ENCODE measurements at regions not wholly inside any gene's neighbourhood (a gene's known extent, or its start where the extent isn't known, plus 50 kb on each side); places are given as distances from the start of the nearest gene placed in this dataset.

DNA sequence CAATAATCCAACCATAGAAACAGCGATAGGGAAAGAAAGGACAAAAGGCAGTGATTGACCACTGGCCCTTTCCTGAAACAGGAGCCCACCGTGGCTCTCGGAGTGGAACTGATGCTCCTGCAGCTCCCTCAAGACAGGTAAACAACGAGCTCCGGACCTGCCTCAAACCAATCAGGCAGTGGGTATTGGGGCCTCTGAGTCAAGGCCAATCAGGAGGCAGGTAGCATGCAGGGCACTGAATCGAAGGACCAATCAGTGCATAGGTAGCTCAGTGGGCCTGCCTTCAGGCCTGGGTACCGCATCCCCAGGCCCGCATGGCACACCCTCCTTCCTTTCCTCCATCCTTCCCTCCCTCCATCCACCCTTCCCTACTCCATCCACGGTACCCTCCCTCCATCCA lies 425.1 kb upstream of the MGMT start:
- H3K27me3 ChIP-seq (ENCODE audit: insufficient read depth): no peaks in the 10 kb centered on the region
- 38% methylated on average over 9 of the region's 9 CpGs for WGBS (ENCODE audit: low lambda C conversion rate)

More for the DNA sequence above, 425.1 kb upstream of the MGMT start:
- TF ChIP-seq TAF1 (IDR thresholded peaks at IDR 0.05; ENCODE audit: borderline replicate concordance, low read depth, low read length) (no peak), ELF1 (IDR thresholded peaks at IDR 0.05) (no peak), EZH2phosphoT487 (IDR thresholded peaks at IDR 0.05; ENCODE audit: borderline replicate concordance, low read depth) (no peak), MEF2A (IDR thresholded peaks at IDR 0.05; ENCODE audit: borderline replicate concordance, low read depth) (no peak), JUND (IDR thresholded peaks at IDR 0.05) (no peak), YY1 (IDR thresholded peaks at IDR 0.05; ENCODE audit: low read depth) (no peak)
- TF ChIP-seq, protein P1, sequence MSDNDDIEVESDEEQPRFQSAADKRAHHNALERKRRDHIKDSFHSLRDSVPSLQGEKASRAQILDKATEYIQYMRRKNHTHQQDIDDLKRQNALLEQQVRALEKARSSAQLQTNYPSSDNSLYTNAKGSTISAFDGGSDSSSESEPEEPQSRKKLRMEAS (IDR thresholded peaks at IDR 0.05; ENCODE audit: low read depth): no peak
- TF ChIP-seq, protein P2, sequence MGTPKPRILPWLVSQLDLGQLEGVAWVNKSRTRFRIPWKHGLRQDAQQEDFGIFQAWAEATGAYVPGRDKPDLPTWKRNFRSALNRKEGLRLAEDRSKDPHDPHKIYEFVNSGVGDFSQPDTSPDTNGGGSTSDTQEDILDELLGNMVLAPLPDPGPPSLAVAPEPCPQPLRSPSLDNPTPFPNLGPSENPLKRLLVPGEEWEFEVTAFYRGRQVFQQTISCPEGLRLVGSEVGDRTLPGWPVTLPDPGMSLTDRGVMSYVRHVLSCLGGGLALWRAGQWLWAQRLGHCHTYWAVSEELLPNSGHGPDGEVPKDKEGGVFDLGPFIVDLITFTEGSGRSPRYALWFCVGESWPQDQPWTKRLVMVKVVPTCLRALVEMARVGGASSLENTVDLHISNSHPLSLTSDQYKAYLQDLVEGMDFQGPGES (IDR thresholded peaks at IDR 0.05; ENCODE audit: low read depth, low read length): no peak
- TF ChIP-seq, protein P3, sequence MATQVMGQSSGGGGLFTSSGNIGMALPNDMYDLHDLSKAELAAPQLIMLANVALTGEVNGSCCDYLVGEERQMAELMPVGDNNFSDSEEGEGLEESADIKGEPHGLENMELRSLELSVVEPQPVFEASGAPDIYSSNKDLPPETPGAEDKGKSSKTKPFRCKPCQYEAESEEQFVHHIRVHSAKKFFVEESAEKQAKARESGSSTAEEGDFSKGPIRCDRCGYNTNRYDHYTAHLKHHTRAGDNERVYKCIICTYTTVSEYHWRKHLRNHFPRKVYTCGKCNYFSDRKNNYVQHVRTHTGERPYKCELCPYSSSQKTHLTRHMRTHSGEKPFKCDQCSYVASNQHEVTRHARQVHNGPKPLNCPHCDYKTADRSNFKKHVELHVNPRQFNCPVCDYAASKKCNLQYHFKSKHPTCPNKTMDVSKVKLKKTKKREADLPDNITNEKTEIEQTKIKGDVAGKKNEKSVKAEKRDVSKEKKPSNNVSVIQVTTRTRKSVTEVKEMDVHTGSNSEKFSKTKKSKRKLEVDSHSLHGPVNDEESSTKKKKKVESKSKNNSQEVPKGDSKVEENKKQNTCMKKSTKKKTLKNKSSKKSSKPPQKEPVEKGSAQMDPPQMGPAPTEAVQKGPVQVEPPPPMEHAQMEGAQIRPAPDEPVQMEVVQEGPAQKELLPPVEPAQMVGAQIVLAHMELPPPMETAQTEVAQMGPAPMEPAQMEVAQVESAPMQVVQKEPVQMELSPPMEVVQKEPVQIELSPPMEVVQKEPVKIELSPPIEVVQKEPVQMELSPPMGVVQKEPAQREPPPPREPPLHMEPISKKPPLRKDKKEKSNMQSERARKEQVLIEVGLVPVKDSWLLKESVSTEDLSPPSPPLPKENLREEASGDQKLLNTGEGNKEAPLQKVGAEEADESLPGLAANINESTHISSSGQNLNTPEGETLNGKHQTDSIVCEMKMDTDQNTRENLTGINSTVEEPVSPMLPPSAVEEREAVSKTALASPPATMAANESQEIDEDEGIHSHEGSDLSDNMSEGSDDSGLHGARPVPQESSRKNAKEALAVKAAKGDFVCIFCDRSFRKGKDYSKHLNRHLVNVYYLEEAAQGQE (IDR thresholded peaks at IDR 0.05; ENCODE audit: low read depth, low read length): no peak
- TF ChIP-seq, protein P4, sequence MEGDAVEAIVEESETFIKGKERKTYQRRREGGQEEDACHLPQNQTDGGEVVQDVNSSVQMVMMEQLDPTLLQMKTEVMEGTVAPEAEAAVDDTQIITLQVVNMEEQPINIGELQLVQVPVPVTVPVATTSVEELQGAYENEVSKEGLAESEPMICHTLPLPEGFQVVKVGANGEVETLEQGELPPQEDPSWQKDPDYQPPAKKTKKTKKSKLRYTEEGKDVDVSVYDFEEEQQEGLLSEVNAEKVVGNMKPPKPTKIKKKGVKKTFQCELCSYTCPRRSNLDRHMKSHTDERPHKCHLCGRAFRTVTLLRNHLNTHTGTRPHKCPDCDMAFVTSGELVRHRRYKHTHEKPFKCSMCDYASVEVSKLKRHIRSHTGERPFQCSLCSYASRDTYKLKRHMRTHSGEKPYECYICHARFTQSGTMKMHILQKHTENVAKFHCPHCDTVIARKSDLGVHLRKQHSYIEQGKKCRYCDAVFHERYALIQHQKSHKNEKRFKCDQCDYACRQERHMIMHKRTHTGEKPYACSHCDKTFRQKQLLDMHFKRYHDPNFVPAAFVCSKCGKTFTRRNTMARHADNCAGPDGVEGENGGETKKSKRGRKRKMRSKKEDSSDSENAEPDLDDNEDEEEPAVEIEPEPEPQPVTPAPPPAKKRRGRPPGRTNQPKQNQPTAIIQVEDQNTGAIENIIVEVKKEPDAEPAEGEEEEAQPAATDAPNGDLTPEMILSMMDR (IDR thresholded peaks at IDR 0.05): no peak
- Histone ChIP-seq H3K9me2 (no peaks in the 10 kb centered on the region), H3K4me3 (ENCODE audit: low read depth in 2 of 2, low read length in 1 of 2) (no peak overlapping the region), H4K20me1 (ENCODE audit: insufficient read depth) (no peaks in the 10 kb centered on the region), H3K27ac (ENCODE audit: low read depth in 2 of 2, low read length in 1 of 2) (no peak overlapping the region), H3K79me2 (ENCODE audit: insufficient read depth) (no peaks in the 10 kb centered on the region), H3F3A (replicated peaks; ENCODE audit: insufficient read depth) (no peaks in the 10 kb centered on the region), H3K4me2 (no peak overlapping the region), H2AFZ (ENCODE audit: low read depth) (no peak overlapping the region), H3K9ac (no peak overlapping the region), H3K36me3 (replicated peaks in 1 of 2; ENCODE audit: control insufficient read depth in 1 of 2, insufficient read depth in 2 of 2, low read length in 1 of 2) (no peaks in the 10 kb centered on the region), H3K9me3 (no peaks in the 10 kb centered on the region), H3K4me1 (ENCODE audit: control insufficient read depth in 1 of 2, insufficient read depth in 2 of 2, low read depth in 1 of 2, low read length in 1 of 2) (no peaks in the 10 kb centered on the region; a peak in 1 of 4 replicates)
- ChIA-PET CTCF (interaction anchor here (1.2 to 2.3 kb wide), 2 partner anchors 9 to 10 kb away, joined by 4 to 7 read pairs; no protein-coding TSS in a partner anchor), POLR2A (no interaction called here)
- DNase-seq: no peak
